ENCODE measurements at regions not wholly inside any gene's neighbourhood (a gene's known extent, or its start where the extent isn't known, plus 50 kb on each side); places are given as distances from the start of the nearest gene placed in this dataset.

DNA sequence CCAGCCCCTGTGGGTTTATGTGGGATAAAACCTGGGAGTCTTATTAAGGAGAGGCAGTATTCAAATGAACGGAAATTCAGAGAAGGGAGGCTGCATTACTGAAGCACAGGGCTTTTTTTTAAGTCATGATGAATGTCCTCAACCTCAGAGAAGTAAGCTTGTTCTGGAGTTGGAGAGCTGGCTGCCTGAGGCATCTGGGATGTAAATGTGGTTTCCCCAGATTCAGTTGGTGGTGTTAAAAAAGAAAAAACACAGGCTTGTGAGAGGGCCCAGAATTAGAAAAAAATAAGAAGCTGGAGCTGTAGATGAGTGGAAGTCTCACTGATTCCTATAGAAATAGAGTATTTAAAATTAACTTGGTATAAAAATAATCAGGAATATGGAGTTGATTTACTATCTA is 64.0 kb upstream of the GPR12 start:
- DNase-seq: no peak

DNA sequence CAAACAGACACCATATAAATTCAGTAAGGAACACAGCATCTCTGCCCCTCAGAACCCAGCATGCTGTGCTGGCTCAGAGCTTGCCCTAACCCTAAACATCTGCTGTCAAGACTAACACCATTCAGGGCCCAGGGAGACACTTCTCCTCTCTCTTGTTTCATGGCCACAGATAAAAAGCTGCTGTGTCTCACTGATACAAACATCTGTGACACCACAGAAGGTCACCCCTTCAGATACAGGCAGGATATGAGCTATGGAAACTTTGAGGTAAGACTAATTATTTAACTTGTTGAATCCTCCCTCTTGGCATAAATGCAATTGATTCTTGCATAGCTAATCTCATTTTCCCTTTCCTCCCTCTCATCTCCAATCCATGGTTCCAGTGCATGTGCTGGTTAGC is 61.6 kb upstream of the GPR12 start:
- DNase-seq: no peak

DNA sequence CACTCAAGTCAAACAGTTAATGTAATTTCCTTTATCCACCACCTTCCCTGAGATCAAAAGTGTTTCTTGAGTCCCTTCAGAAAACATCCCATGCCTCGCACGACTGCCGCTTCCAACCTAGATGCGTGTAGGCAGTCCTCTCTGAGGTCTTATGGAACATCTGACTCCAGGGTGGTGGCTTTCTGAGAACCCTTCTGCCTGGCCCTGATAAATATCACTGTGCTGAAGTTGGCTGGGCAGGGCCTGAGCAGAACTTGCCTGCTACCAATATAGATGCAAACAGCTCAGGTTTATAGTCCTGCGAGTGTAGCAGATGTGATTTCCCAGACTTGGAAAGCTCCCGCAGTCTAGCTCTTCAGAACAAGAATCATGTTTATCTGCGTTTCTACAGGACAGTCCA is 61.1 kb upstream of the GPR12 start:
- DNase-seq: no peak

DNA sequence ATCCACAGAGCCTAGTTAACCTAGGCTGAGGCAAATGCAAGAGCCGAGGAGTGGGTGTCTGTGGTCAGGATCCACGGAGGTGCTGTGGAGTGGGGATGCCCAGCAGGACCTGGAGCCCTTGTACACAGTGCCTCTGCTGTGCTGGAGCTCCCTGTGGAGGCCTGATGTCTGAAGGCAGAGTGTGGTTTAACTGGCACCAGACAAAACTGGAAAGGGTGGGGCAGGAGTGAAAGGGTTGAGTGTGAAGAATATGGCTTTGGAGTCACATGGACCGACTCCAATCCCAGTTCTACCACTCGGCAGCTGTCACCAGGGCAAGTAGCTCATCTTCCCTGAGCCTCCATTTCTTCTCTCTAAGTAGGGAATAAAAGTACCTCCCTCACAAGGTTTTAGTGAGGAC is 60.3 kb upstream of the GPR12 start:
- no peak for DNase-seq

GRCh38 chr13:26819046-26819445 is 58.5 kb upstream of the GPR12 start:
- no peak for DNase-seq

- DNase-seq: peak; percentile 6
Measured at GRCh38 chr13:26816881-26817280, 56.3 kb upstream of the GPR12 start.

DNA sequence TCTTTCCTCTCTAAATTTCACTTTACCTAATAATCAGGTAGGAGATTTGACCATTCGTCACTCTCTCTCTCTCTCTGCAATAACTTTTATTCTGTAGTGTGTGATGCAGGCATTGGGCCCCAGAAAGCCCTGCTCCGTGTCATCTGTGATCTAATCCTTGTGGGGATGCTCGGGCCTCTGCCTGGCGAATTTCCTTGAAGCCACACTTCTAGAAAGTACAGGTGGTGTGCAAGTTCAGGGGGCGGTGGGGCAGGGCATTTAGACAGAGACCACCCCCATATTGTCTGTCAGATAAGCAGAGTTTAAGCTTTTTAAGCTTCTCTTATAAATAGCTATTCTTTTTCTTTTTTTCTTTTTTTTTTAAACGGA is 53.4 kb upstream of the GPR12 start:
- DNase-seq: no peak

- DNase-seq: no peak
Measured at GRCh38 chr13:26813321-26813979, 52.9 kb upstream of the GPR12 start.

- DNase-seq: no peak
Measured at GRCh38 chr13:26811581-26811980, 51.0 kb upstream of the GPR12 start.

Measured in fibroblast of skin of back (primary cell).